Testis (tissue), 2 donors: ENCODE measurements at regions not wholly inside any gene's neighbourhood (a gene's known extent, or its start where the extent isn't known, plus 50 kb on each side); places are given as distances from the start of the nearest gene placed in this dataset.

Source experiments
- POLR2A ChIP-seq: fragments of 450-650 bp; IDR thresholded peaks from one replicate; pipeline ENCODE4 v1.6.1; 2017; ENCODE audit warnings: antibody characterized with exemption, mild to moderate bottlenecking, moderate library complexity
- TF ChIP-seq, protein P1 (sequence below), 3 experiments: fragments of 450-650 bp in 2 of 3; fragments of 200-600 bp in 1 of 3; sonication (generic) in 1 of 3; IDR thresholded peaks; one replicate each; pipeline ENCODE4 v1.5.1; 2016 to 2019; ENCODE audit warnings: antibody characterized with exemption in 3 of 3, mild to moderate bottlenecking in 2 of 3, moderate library complexity in 1 of 3

DNA sequence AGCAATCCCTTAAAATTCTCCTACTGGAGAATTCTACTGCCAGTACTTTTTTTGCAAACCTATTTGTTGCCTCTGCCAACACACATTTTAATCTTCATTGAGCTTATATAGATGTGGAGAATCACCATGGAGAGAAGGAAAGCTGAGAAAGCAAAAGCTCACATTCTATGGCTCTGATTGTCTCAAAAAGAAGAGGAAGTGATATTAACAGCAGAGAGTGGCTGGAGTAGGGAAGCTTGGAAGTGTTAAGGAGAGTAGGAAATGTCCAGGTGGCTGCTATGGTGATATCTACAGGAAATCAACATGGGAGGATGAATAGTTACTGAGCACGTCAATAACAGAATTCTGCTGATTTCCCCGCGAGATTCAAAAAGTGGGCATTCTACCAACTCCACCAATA, 78.8 kb upstream of the TDRD3 start:
- TF ChIP-seq, protein P1, sequence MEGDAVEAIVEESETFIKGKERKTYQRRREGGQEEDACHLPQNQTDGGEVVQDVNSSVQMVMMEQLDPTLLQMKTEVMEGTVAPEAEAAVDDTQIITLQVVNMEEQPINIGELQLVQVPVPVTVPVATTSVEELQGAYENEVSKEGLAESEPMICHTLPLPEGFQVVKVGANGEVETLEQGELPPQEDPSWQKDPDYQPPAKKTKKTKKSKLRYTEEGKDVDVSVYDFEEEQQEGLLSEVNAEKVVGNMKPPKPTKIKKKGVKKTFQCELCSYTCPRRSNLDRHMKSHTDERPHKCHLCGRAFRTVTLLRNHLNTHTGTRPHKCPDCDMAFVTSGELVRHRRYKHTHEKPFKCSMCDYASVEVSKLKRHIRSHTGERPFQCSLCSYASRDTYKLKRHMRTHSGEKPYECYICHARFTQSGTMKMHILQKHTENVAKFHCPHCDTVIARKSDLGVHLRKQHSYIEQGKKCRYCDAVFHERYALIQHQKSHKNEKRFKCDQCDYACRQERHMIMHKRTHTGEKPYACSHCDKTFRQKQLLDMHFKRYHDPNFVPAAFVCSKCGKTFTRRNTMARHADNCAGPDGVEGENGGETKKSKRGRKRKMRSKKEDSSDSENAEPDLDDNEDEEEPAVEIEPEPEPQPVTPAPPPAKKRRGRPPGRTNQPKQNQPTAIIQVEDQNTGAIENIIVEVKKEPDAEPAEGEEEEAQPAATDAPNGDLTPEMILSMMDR (IDR thresholded peaks at IDR 0.05) = no peak
- no peak for TF ChIP-seq POLR2A
